ENCODE measurements at regions not wholly inside any gene's neighbourhood (a gene's known extent, or its start where the extent isn't known, plus 50 kb on each side); places are given as distances from the start of the nearest gene placed in this dataset.

- TF ChIP-seq CTCF (IDR thresholded peaks at IDR 0.05) (no peak), POLR2A (IDR thresholded peaks at IDR 0.05) (no peak)
These were observed 56.9 kb upstream of the ID2 start for GRCh38 chr2:8624855-8625398.
